GM18909 (cell line): ENCODE measurements at regions not wholly inside any gene's neighbourhood (a gene's known extent, or its start where the extent isn't known, plus 50 kb on each side); places are given as distances from the start of the nearest gene placed in this dataset.
A peak's percentile ranks its signal among the peaks of the same experiment; 100 is the strongest.
"Not testable (repeated sequence)": the region's sequence is repeated elsewhere in the genome, so short reads cannot be mapped to it uniquely, and the experiment has no call there.

Experiments used
- ATAC-seq: cut with Tn5 transposase; IDR thresholded peaks from one replicate; pipeline ENCODE4 v1.9.1; 2021; ENCODE audit warnings: mild to moderate bottlenecking; ENCODE audit not compliant: unreplicated experiment, poor library complexity

GRCh38 chr1:121001090-121001726, 111.6 kb downstream of the PPIAL4A start:
- not testable (repeated sequence) for ATAC-seq

GRCh38 chr1:121003230-121003629, 113.7 kb downstream of the PPIAL4A start:
- ATAC-seq: not testable (repeated sequence)

- ATAC-seq: not testable (repeated sequence)
Observed at GRCh38 chr1:121006826-121007225, 117.3 kb downstream of the PPIAL4A start.

GRCh38 chr1:121007755-121008154, 118.2 kb downstream of the PPIAL4A start:
- not testable (repeated sequence) for ATAC-seq

GRCh38 chr1:121008512-121009215, 119.1 kb downstream of the PPIAL4A start:
- ATAC-seq: not testable (repeated sequence)

GRCh38 chr1:121009216-121010057, 119.9 kb downstream of the PPIAL4A start:
- not testable (repeated sequence) for ATAC-seq

GRCh38 chr1:121010141-121010540, 120.6 kb downstream of the PPIAL4A start:
- not testable (repeated sequence) for ATAC-seq

- not testable (repeated sequence) for ATAC-seq
Observed at GRCh38 chr1:121013181-121013580, 123.6 kb downstream of the PPIAL4A start.

- peak; percentile 82 for ATAC-seq
Observed at GRCh38 chr1:121016182-121017028, 126.8 kb downstream of the PPIAL4A start.

- peak; percentile 71 for ATAC-seq
Observed at GRCh38 chr1:121019715-121020349, 130.3 kb downstream of the PPIAL4A start.

GRCh38 chr1:121020350-121021236, 131.0 kb downstream of the PPIAL4A start:
- not testable (repeated sequence) for ATAC-seq

- ATAC-seq: not testable (repeated sequence)
Observed at GRCh38 chr1:121021716-121022115, 132.1 kb downstream of the PPIAL4A start.

GRCh38 chr1:121032878-121033494, 143.4 kb downstream of the PPIAL4A start:
- not testable (repeated sequence) for ATAC-seq

- ATAC-seq: not testable (repeated sequence)
Observed at GRCh38 chr1:121036792-121037191, 147.2 kb downstream of the PPIAL4A start.

GRCh38 chr1:121040974-121041373, 143.2 kb downstream of the FAM72B start:
- not testable (repeated sequence) for ATAC-seq

GRCh38 chr1:121041497-121041896, 142.6 kb downstream of the FAM72B start:
- not testable (repeated sequence) for ATAC-seq

GRCh38 chr1:121042882-121043281, 141.3 kb downstream of the FAM72B start:
- ATAC-seq: not testable (repeated sequence)

GRCh38 chr1:121048293-121048752, 135.8 kb downstream of the FAM72B start:
- ATAC-seq: not testable (repeated sequence)
